Progenitor cell of endocrine pancreas (in vitro differentiated cells): ENCODE measurements at regions not wholly inside any gene's neighbourhood (a gene's known extent, or its start where the extent isn't known, plus 50 kb on each side); places are given as distances from the start of the nearest gene placed in this dataset.

Experiments used
- DNase-seq: peaks from one replicate; pipeline ENCODE4 v3.0.0; 2021; ENCODE audit warnings: low spot score; ENCODE audit not compliant: unreplicated experiment
- H3K27ac Mint-ChIP-seq: 2 replicates; pipeline ENCODE4 v1.8.0; 2021; ENCODE audit warnings: mild to moderate bottlenecking, moderate library complexity, mixed read lengths
- H3K27me3 Mint-ChIP-seq: 2 replicates; pipeline ENCODE4 v1.8.0; 2021; ENCODE audit warnings: mixed read lengths
- H3K36me3 Mint-ChIP-seq: 2 replicates; pipeline ENCODE4 v1.8.0; 2022; ENCODE audit warnings: mixed read lengths; ENCODE audit not compliant: insufficient read depth
- H3K4me1 Mint-ChIP-seq: 2 replicates; pipeline ENCODE4 v1.8.0; 2021; ENCODE audit warnings: low read depth, mixed read lengths
- H3K4me3 Mint-ChIP-seq: 2 replicates; pipeline ENCODE4 v1.8.0; 2021; ENCODE audit warnings: low read depth, mild to moderate bottlenecking, moderate library complexity, mixed read lengths
- H3K9me3 Mint-ChIP-seq: 2 replicates; pipeline ENCODE4 v1.8.0; 2021; ENCODE audit warnings: low read depth, mixed read lengths
- TF ChIP-seq, protein P1 (sequence below): fragments of 200-600 bp; sonication (generic); IDR thresholded peaks from one replicate; pipeline ENCODE4 v1.5.0; 2021; ENCODE audit warnings: antibody characterized with exemption, mild to moderate bottlenecking; ENCODE audit not compliant: unreplicated experiment

- H3K27ac Mint-ChIP-seq: peak overlapping the region; percentile 96
- TF ChIP-seq, protein P1, sequence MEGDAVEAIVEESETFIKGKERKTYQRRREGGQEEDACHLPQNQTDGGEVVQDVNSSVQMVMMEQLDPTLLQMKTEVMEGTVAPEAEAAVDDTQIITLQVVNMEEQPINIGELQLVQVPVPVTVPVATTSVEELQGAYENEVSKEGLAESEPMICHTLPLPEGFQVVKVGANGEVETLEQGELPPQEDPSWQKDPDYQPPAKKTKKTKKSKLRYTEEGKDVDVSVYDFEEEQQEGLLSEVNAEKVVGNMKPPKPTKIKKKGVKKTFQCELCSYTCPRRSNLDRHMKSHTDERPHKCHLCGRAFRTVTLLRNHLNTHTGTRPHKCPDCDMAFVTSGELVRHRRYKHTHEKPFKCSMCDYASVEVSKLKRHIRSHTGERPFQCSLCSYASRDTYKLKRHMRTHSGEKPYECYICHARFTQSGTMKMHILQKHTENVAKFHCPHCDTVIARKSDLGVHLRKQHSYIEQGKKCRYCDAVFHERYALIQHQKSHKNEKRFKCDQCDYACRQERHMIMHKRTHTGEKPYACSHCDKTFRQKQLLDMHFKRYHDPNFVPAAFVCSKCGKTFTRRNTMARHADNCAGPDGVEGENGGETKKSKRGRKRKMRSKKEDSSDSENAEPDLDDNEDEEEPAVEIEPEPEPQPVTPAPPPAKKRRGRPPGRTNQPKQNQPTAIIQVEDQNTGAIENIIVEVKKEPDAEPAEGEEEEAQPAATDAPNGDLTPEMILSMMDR: no peak
- no peak overlapping the region for H3K4me3 Mint-ChIP-seq
- H3K4me1 Mint-ChIP-seq: peaks cover 47% of the 10 kb centered on the region
- no peaks in the 10 kb centered on the region for H3K9me3 Mint-ChIP-seq
- peaks cover 36% of the 10 kb centered on the region for H3K27me3 Mint-ChIP-seq
- H3K36me3 Mint-ChIP-seq: no peaks in the 10 kb centered on the region
- no peak for DNase-seq
Observed at GRCh38 chr2:45274250-45274926, 265.1 kb upstream of the SIX2 start.

DNA sequence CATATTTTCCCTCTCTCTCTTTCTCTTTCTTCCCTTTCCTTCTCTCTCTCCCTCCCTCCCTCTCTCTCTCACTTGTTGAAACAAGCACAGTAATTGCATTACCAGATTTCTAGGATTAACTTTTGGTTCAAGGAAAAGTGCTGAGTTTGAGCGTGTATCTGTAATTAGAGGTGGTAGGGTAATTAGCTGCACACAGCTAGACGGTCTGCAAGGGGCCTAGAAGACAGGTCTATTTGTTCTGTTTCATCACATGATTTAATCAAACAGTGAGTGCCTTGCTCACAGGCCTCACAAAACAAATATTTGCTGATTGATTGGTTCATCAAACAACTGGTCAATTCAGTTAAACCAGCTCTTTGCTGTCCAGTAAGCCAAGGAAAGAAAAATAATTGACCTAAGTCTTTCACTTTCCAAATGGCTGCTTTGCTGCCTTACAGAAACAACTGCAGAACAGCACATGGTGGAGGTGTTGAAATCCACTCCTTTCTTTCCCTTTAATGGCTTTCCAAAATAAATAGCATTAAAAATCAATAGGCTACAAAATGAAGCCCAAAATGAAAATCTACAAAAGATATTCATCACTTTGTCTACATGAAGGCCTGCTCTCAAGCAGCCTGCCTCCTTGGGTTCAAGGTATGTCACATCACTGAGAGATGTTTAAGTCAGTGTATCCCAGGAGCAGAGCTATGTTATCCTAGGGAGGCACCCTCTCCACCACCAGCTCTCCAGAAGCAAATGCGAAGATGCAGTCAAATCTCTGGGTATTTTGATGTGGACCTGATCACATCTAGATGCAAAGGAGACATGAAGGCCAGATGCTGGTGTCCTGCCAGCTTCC lies 264.4 kb upstream of the SIX2 start:
- Mint-ChIP-seq H3K36me3 (no peaks in the 10 kb centered on the region), H3K9me3 (no peaks in the 10 kb centered on the region), H3K4me3 (peak overlapping the region; percentile 57), H3K27me3 (peaks cover 33% of the 10 kb centered on the region), H3K4me1 (peaks cover 44% of the 10 kb centered on the region), H3K27ac (peak overlapping the region; percentile 96)
- no peak for DNase-seq
- TF ChIP-seq, protein P1: no peak

- peaks cover 29% of the 10 kb centered on the region for H3K27me3 Mint-ChIP-seq
- H3K4me1 Mint-ChIP-seq: peaks cover 45% of the 10 kb centered on the region
- no peak overlapping the region for H3K4me3 Mint-ChIP-seq
- H3K27ac Mint-ChIP-seq: no peak overlapping the region
- no peak for DNase-seq
- no peaks in the 10 kb centered on the region for H3K9me3 Mint-ChIP-seq
- TF ChIP-seq, protein P1: no peak
- no peaks in the 10 kb centered on the region for H3K36me3 Mint-ChIP-seq
Observed at GRCh38 chr2:45272549-45273265, 263.5 kb upstream of the SIX2 start.

GRCh38 chr2:45269149-45269793 lies 260.0 kb upstream of the SIX2 start:
- peaks cover 41% of the 10 kb centered on the region for H3K27me3 Mint-ChIP-seq
- TF ChIP-seq, protein P1: no peak
- H3K4me3 Mint-ChIP-seq: no peak overlapping the region
- H3K27ac Mint-ChIP-seq: peak overlapping the region; percentile 42
- H3K4me1 Mint-ChIP-seq: peaks cover 34% of the 10 kb centered on the region
- H3K36me3 Mint-ChIP-seq: no peaks in the 10 kb centered on the region
- DNase-seq: no peak
- no peaks in the 10 kb centered on the region for H3K9me3 Mint-ChIP-seq

GRCh38 chr2:45268631-45269030 lies 259.4 kb upstream of the SIX2 start:
- no peak overlapping the region for H3K4me3 Mint-ChIP-seq
- H3K27me3 Mint-ChIP-seq: peaks cover 45% of the 10 kb centered on the region
- TF ChIP-seq, protein P1: no peak
- no peak overlapping the region for H3K27ac Mint-ChIP-seq
- H3K4me1 Mint-ChIP-seq: peaks cover 29% of the 10 kb centered on the region
- no peaks in the 10 kb centered on the region for H3K36me3 Mint-ChIP-seq
- H3K9me3 Mint-ChIP-seq: no peaks in the 10 kb centered on the region
- no peak for DNase-seq
